Mononuclear cell (primary cell): ENCODE measurements at regions not wholly inside any gene's neighbourhood (a gene's known extent, or its start where the extent isn't known, plus 50 kb on each side); places are given as distances from the start of the nearest gene placed in this dataset.

Source experiments
- H3K27me3 ChIP-seq: 2 replicates; pipeline ENCODE4 v1.6.0; 2011; ENCODE audit warnings: low read length, control low read depth; ENCODE audit not compliant: insufficient read depth
- H3K4me1 ChIP-seq: 2 replicates; pipeline ENCODE4 v1.5.1; 2011; ENCODE audit warnings: mild to moderate bottlenecking, low read length, control low read depth; ENCODE audit not compliant: insufficient read depth
- H3K4me3 ChIP-seq: 2 replicates; pipeline ENCODE4 v1.5.1; 2011; ENCODE audit warnings: mild to moderate bottlenecking, low read length, moderate library complexity
- H3K9me3 ChIP-seq: 2 replicates; pipeline ENCODE4 v1.5.1; 2011; ENCODE audit warnings: low read depth, mild to moderate bottlenecking, control low read depth, low read length

- H3K9me3 ChIP-seq = no peaks in the 10 kb centered on the region
- H3K27me3 ChIP-seq = no peaks in the 10 kb centered on the region
- H3K4me3 ChIP-seq = no peak overlapping the region
- H3K4me1 ChIP-seq = no peaks in the 10 kb centered on the region
Measured at GRCh38 chr16:72282362-72282761, 110.4 kb upstream of the PMFBP1 start.

GRCh38 chr16:72278301-72278700 lies 106.3 kb upstream of the PMFBP1 start:
- no peaks in the 10 kb centered on the region for H3K4me1 ChIP-seq
- H3K9me3 ChIP-seq = no peaks in the 10 kb centered on the region
- H3K27me3 ChIP-seq = no peaks in the 10 kb centered on the region
- H3K4me3 ChIP-seq = no peak overlapping the region

GRCh38 chr16:72277749-72278148 lies 105.8 kb upstream of the PMFBP1 start:
- Histone ChIP-seq H3K9me3 (no peaks in the 10 kb centered on the region), H3K4me3 (no peak overlapping the region), H3K4me1 (no peaks in the 10 kb centered on the region), H3K27me3 (no peaks in the 10 kb centered on the region)

- no peaks in the 10 kb centered on the region for H3K9me3 ChIP-seq
- H3K4me1 ChIP-seq = no peaks in the 10 kb centered on the region
- no peak overlapping the region for H3K4me3 ChIP-seq
- no peaks in the 10 kb centered on the region for H3K27me3 ChIP-seq
Measured at GRCh38 chr16:72271699-72272240, 99.8 kb upstream of the PMFBP1 start.

GRCh38 chr16:72270531-72270930 lies 98.6 kb upstream of the PMFBP1 start:
- Histone ChIP-seq H3K4me3 (no peak overlapping the region), H3K9me3 (no peaks in the 10 kb centered on the region), H3K4me1 (no peaks in the 10 kb centered on the region), H3K27me3 (no peaks in the 10 kb centered on the region)

- Histone ChIP-seq H3K4me3 (no peak overlapping the region), H3K27me3 (no peaks in the 10 kb centered on the region), H3K9me3 (no peaks in the 10 kb centered on the region), H3K4me1 (no peaks in the 10 kb centered on the region)
Measured at GRCh38 chr16:72266836-72267235, 94.9 kb upstream of the PMFBP1 start.

- no peak overlapping the region for H3K4me3 ChIP-seq
- H3K27me3 ChIP-seq = no peaks in the 10 kb centered on the region
- H3K4me1 ChIP-seq = no peaks in the 10 kb centered on the region
- no peaks in the 10 kb centered on the region for H3K9me3 ChIP-seq
Measured at GRCh38 chr16:72264771-72265170, 92.8 kb upstream of the PMFBP1 start.

- H3K9me3 ChIP-seq = no peaks in the 10 kb centered on the region
- no peaks in the 10 kb centered on the region for H3K4me1 ChIP-seq
- no peak overlapping the region for H3K4me3 ChIP-seq
- no peaks in the 10 kb centered on the region for H3K27me3 ChIP-seq
Measured at GRCh38 chr16:72262711-72263110, 90.8 kb upstream of the PMFBP1 start.

GRCh38 chr16:72261127-72261526 lies 89.2 kb upstream of the PMFBP1 start:
- Histone ChIP-seq H3K4me3 (no peak overlapping the region), H3K27me3 (no peaks in the 10 kb centered on the region), H3K4me1 (no peaks in the 10 kb centered on the region), H3K9me3 (no peaks in the 10 kb centered on the region)

GRCh38 chr16:72256398-72257066 lies 84.6 kb upstream of the PMFBP1 start:
- no peaks in the 10 kb centered on the region for H3K9me3 ChIP-seq
- H3K27me3 ChIP-seq = no peaks in the 10 kb centered on the region
- no peaks in the 10 kb centered on the region for H3K4me1 ChIP-seq
- no peak overlapping the region for H3K4me3 ChIP-seq

- Histone ChIP-seq H3K4me1 (no peaks in the 10 kb centered on the region), H3K9me3 (no peaks in the 10 kb centered on the region), H3K4me3 (no peak overlapping the region), H3K27me3 (no peaks in the 10 kb centered on the region)
Measured at GRCh38 chr16:72255786-72256185, 83.8 kb upstream of the PMFBP1 start.

GRCh38 chr16:72247821-72248253 lies 75.9 kb upstream of the PMFBP1 start:
- no peaks in the 10 kb centered on the region for H3K27me3 ChIP-seq
- H3K4me1 ChIP-seq = no peaks in the 10 kb centered on the region
- no peaks in the 10 kb centered on the region for H3K9me3 ChIP-seq
- no peak overlapping the region for H3K4me3 ChIP-seq

- Histone ChIP-seq H3K27me3 (no peaks in the 10 kb centered on the region), H3K4me1 (no peaks in the 10 kb centered on the region), H3K9me3 (no peaks in the 10 kb centered on the region), H3K4me3 (no peak overlapping the region)
Measured at GRCh38 chr16:72246423-72246822, 74.5 kb upstream of the PMFBP1 start.

- Histone ChIP-seq H3K4me1 (no peaks in the 10 kb centered on the region), H3K4me3 (no peak overlapping the region), H3K9me3 (no peaks in the 10 kb centered on the region), H3K27me3 (no peaks in the 10 kb centered on the region)
Measured at GRCh38 chr16:72244853-72245252, 72.9 kb upstream of the PMFBP1 start.

- no peaks in the 10 kb centered on the region for H3K4me1 ChIP-seq
- no peak overlapping the region for H3K4me3 ChIP-seq
- H3K9me3 ChIP-seq = no peaks in the 10 kb centered on the region
Measured at GRCh38 chr16:72243621-72244020, 71.7 kb upstream of the PMFBP1 start.

GRCh38 chr16:72242757-72243156 lies 70.8 kb upstream of the PMFBP1 start:
- Histone ChIP-seq H3K4me3 (no peak overlapping the region), H3K4me1 (no peaks in the 10 kb centered on the region), H3K27me3 (no peaks in the 10 kb centered on the region), H3K9me3 (no peaks in the 10 kb centered on the region)

More at GRCh38 chr16:72243621-72244020, 71.7 kb upstream of the PMFBP1 start:
- no peaks in the 10 kb centered on the region for H3K27me3 ChIP-seq
